ENCODE measurements at regions not wholly inside any gene's neighbourhood (a gene's known extent, or its start where the extent isn't known, plus 50 kb on each side); places are given as distances from the start of the nearest gene placed in this dataset.
"Not testable (repeated sequence)": the region's sequence is repeated elsewhere in the genome, so short reads cannot be mapped to it uniquely, and the experiment has no call there.

GRCh38 chr6:165770397-165771082 lies 107.5 kb upstream of the PDE10A start:
- no peak overlapping the region for H3K4me3 ChIP-seq (replicated peaks; ENCODE audit: low read depth, low read length)
- DNase-seq (ENCODE audit: low read depth): peak; percentile 34
- no peak for TF ChIP-seq CTCF (IDR thresholded peaks at IDR 0.05; ENCODE audit: low read length, missing control alignments)

- no peak for DNase-seq (ENCODE audit: low read depth)
- TF ChIP-seq CTCF (IDR thresholded peaks at IDR 0.05; ENCODE audit: low read length, missing control alignments): no peak
- no peak overlapping the region for H3K4me3 ChIP-seq (replicated peaks; ENCODE audit: low read depth, low read length)
Measured at GRCh38 chr6:165769884-165770283, 106.8 kb upstream of the PDE10A start.

- TF ChIP-seq CTCF (IDR thresholded peaks at IDR 0.05; ENCODE audit: low read length, missing control alignments): no peak
- H3K4me3 ChIP-seq (replicated peaks; ENCODE audit: low read depth, low read length): no peak overlapping the region
- no peak for DNase-seq (ENCODE audit: low read depth)
Measured at GRCh38 chr6:165769401-165769800, 106.4 kb upstream of the PDE10A start.

- no peak overlapping the region for H3K4me3 ChIP-seq (replicated peaks; ENCODE audit: low read depth, low read length)
- DNase-seq (ENCODE audit: low read depth): no peak
- no peak for TF ChIP-seq CTCF (IDR thresholded peaks at IDR 0.05; ENCODE audit: low read length, missing control alignments)
Measured at GRCh38 chr6:165768961-165769360, 105.9 kb upstream of the PDE10A start.

GRCh38 chr6:165767228-165767627 lies 104.2 kb upstream of the PDE10A start:
- no peak overlapping the region for H3K4me3 ChIP-seq (replicated peaks; ENCODE audit: low read depth, low read length)
- peak; percentile 72 for DNase-seq (ENCODE audit: low read depth)
- TF ChIP-seq CTCF (IDR thresholded peaks at IDR 0.05; ENCODE audit: low read length, missing control alignments): no peak

GRCh38 chr6:165766457-165766856 lies 103.4 kb upstream of the PDE10A start:
- H3K4me3 ChIP-seq (replicated peaks; ENCODE audit: low read depth, low read length): no peak overlapping the region
- TF ChIP-seq CTCF (IDR thresholded peaks at IDR 0.05; ENCODE audit: low read length, missing control alignments): no peak
- peak; percentile 78 for DNase-seq (ENCODE audit: low read depth)

GRCh38 chr6:165766026-165766425 lies 103.0 kb upstream of the PDE10A start:
- no peak for DNase-seq (ENCODE audit: low read depth)
- H3K4me3 ChIP-seq (replicated peaks; ENCODE audit: low read depth, low read length): no peak overlapping the region
- TF ChIP-seq CTCF (IDR thresholded peaks at IDR 0.05; ENCODE audit: low read length, missing control alignments): no peak

GRCh38 chr6:165765256-165765655 lies 102.2 kb upstream of the PDE10A start:
- DNase-seq (ENCODE audit: low read depth); H3K4me3 ChIP-seq (replicated peaks; ENCODE audit: low read depth, low read length): not testable (repeated sequence)
